RWPE2 (cell line): ENCODE measurements at regions not wholly inside any gene's neighbourhood (a gene's known extent, or its start where the extent isn't known, plus 50 kb on each side); places are given as distances from the start of the nearest gene placed in this dataset.

ENCODE experiments used
- ATAC-seq: fragments of 200-7000 bp; cut with Tn5 transposase; 3 replicates; pipeline ENCODE4 v1.9.1; 2021; ENCODE audit warnings: low read depth
- DNase-seq: peaks from one replicate; pipeline ENCODE4 v3.0.0-alpha.2; 2020; ENCODE audit warnings: low spot score
- H3K27ac ChIP-seq: fragments of 450-650 bp; 2 replicates; pipeline ENCODE4 v1.5.1; 2017; ENCODE audit warnings: mild to moderate bottlenecking; ENCODE audit not compliant: poor library complexity, severe bottlenecking
- H3K27me3 ChIP-seq: fragments of 250-450 bp; sonication (Bioruptor Pico); 2 replicates; pipeline ENCODE4 v1.5.1; 2021; ENCODE audit warnings: mild to moderate bottlenecking, moderate library complexity; ENCODE audit not compliant: insufficient read depth, poor library complexity, severe bottlenecking
- H3K36me3 ChIP-seq: fragments of 250-450 bp; sonication (Bioruptor Pico); 2 replicates; pipeline ENCODE4 v1.5.1; 2020; ENCODE audit warnings: low read depth, mild to moderate bottlenecking, moderate library complexity
- H3K4me1 ChIP-seq: fragments of 250-450 bp; sonication (Bioruptor Pico); 2 replicates; pipeline ENCODE4 v1.5.1; 2021; ENCODE audit warnings: mild to moderate bottlenecking, moderate library complexity; ENCODE audit not compliant: insufficient read depth, poor library complexity, severe bottlenecking
- H3K4me3 ChIP-seq: fragments of 250-450 bp; sonication (Bioruptor Pico); 2 replicates; pipeline ENCODE4 v1.5.1; 2021; ENCODE audit warnings: mild to moderate bottlenecking, moderate library complexity; ENCODE audit not compliant: severe bottlenecking
- H3K9me3 ChIP-seq: fragments of 250-450 bp; sonication (Bioruptor Pico); 2 replicates; pipeline ENCODE4 v1.5.1; 2021; ENCODE audit warnings: mild to moderate bottlenecking, moderate library complexity; ENCODE audit not compliant: severe bottlenecking
- CTCF ChIP-seq: fragments of 450-650 bp; IDR thresholded peaks from one replicate; pipeline ENCODE4 v1.5.1; 2017; ENCODE audit warnings: mild to moderate bottlenecking, moderate library complexity; ENCODE audit not compliant: poor library complexity, severe bottlenecking

- no peaks in the 10 kb centered on the region for H3K9me3 ChIP-seq
- H3K27me3 ChIP-seq: peaks cover 6% of the 10 kb centered on the region
- no peak for TF ChIP-seq CTCF
- H3K27ac ChIP-seq: no peak overlapping the region
- H3K36me3 ChIP-seq: no peaks in the 10 kb centered on the region
- DNase-seq (no peak), ATAC-seq (no peak)
- H3K4me3 ChIP-seq: no peak overlapping the region
- no peaks in the 10 kb centered on the region for H3K4me1 ChIP-seq
These were observed 476.0 kb upstream of the ONECUT1 start for GRCh38 chr15:53266176-53266575.

- no peaks in the 10 kb centered on the region for H3K4me1 ChIP-seq
- H3K27ac ChIP-seq: no peak overlapping the region
- ATAC-seq: no peak
- H3K9me3 ChIP-seq: no peaks in the 10 kb centered on the region
- DNase-seq: no peak
- peaks cover 6% of the 10 kb centered on the region for H3K27me3 ChIP-seq
- no peaks in the 10 kb centered on the region for H3K36me3 ChIP-seq
- TF ChIP-seq CTCF: no peak
- no peak overlapping the region for H3K4me3 ChIP-seq
These were observed 470.5 kb upstream of the ONECUT1 start for GRCh38 chr15:53260647-53261046.

GRCh38 chr15:53256457-53256856 lies 466.3 kb upstream of the ONECUT1 start:
- no peak for TF ChIP-seq CTCF
- DNase-seq (no peak), ATAC-seq (no peak)
- Histone ChIP-seq H3K4me3 (no peak overlapping the region), H3K9me3 (no peaks in the 10 kb centered on the region), H3K4me1 (no peaks in the 10 kb centered on the region), H3K27me3 (no peaks in the 10 kb centered on the region), H3K27ac (no peak overlapping the region), H3K36me3 (no peaks in the 10 kb centered on the region)

GRCh38 chr15:53256043-53256442 lies 465.9 kb upstream of the ONECUT1 start:
- TF ChIP-seq CTCF: no peak
- Histone ChIP-seq H3K4me1 (no peaks in the 10 kb centered on the region), H3K27ac (no peak overlapping the region), H3K36me3 (no peaks in the 10 kb centered on the region), H3K9me3 (no peaks in the 10 kb centered on the region), H3K27me3 (no peaks in the 10 kb centered on the region), H3K4me3 (no peak overlapping the region)
- ATAC-seq (no peak), DNase-seq (no peak)

GRCh38 chr15:53251996-53252395 lies 461.9 kb upstream of the ONECUT1 start:
- no peak for TF ChIP-seq CTCF
- H3K27me3 ChIP-seq: no peaks in the 10 kb centered on the region
- DNase-seq (no peak), ATAC-seq (no peak; the same call in 2 of the 3 replicates)
- H3K36me3 ChIP-seq: no peaks in the 10 kb centered on the region
- H3K9me3 ChIP-seq: no peaks in the 10 kb centered on the region
- H3K4me1 ChIP-seq: no peaks in the 10 kb centered on the region
- H3K27ac ChIP-seq: no peak overlapping the region
- H3K4me3 ChIP-seq: no peak overlapping the region
